Glomerular endothelial cell (primary cell): ENCODE measurements at regions not wholly inside any gene's neighbourhood (a gene's known extent, or its start where the extent isn't known, plus 50 kb on each side); places are given as distances from the start of the nearest gene placed in this dataset.

ENCODE experiments used
- DNase-seq: peaks from one replicate; pipeline ENCODE4 v3.0.0-alpha.2; 2011; ENCODE audit warnings: low read depth, low spot score; ENCODE audit errors: extremely low read depth

DNA sequence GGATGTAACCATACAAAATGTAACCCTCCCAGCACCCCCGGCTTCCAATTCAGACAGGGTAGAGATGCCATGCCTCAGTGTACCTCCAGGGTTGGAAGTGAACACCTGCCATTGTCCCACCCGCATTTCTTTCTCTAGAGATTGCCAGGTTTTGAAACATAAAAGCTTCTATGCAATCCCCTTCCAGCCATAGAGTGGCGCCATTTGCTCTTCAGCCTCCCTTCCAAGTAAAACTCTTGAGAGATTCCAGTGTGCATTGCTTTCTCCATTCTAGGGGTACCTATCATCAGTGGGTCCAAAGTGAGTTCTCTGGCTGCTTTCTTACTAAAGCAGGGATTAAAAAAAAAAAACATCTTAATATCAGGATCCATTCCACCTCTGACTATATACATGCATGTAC lies 133.1 kb upstream of the RPL38 start:
- DNase-seq = no peak

DNA sequence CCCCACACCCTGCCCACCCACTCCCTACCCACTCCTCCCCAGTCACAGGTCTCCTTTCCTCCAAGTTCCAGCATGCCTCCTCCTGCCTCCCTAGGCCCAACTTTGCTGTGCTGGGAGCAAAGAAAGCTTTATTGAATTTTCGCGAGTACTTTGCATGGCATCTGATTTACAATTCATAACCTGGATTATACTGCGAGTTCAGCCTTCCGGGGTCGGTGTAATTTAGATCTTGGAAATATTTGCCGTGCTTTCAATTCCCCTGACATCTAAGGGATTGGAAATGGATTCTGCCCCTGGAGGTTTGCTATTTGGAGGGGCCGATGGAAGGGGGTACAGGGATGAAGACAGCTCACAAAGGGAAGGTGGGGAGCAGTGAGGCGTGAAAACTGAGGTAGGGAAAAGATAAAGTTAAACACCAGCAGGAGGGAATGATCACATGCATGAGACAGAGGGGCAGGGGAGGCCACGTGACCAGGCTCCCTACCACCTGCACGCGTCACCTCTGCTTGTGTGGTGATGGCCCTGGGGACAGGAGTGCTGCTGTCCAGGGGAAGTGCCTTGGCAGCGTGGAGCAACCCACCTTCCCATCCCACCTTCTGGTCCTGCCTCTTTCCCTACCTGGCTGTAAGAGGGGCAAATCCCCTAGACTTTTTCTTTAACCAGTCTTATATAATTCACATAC lies 132.3 kb upstream of the RPL38 start:
- DNase-seq = no peak

- no peak for DNase-seq
These were observed 131.1 kb upstream of the RPL38 start for GRCh38 chr17:74072340-74072739.

DNA sequence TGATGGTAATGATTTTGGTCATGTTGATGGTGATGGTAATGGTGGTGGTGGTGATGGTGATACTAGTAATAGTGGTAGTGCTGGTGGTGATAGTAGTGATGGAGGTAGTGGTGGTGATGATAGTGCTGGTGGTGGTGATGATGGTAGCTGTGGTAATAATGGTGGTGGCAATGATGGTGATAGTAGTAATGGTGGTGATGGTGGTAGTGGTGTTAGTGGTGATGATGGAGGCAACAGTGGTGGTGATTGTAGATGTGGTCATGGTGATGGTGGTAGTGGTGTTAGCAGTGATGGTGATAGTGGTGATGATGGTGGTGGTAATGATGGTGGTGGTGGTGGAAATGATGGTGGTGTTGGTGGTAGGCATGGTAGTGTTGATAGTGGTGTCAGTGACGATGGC lies 127.0 kb upstream of the RPL38 start:
- no peak for DNase-seq

DNA sequence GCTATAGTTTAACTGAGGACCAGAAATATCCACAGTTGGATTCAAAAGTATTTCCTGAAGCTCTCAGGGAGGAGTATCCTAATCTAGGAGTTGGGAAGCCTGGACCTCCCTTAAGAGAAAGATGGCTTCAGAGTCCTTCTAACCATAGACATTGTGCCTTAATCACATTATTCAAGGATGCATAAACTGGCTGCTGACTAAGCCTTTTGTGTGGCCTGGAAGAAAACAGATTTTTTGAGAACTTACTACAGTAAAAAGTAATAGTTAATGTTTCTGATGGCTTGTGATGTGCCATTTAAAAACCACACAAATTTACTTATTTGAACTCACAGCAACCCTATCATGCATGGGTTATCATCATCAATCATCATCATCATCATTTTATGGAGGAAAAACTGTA lies 126.2 kb upstream of the RPL38 start:
- DNase-seq = no peak

GRCh38 chr17:74078363-74078941 lies 125.0 kb upstream of the RPL38 start:
- DNase-seq = no peak

- no peak for DNase-seq
These were observed 123.8 kb upstream of the RPL38 start for GRCh38 chr17:74079537-74080300.

- DNase-seq = no peak
These were observed 122.6 kb upstream of the RPL38 start for GRCh38 chr17:74080656-74081582.

GRCh38 chr17:74082886-74083285 lies 120.6 kb upstream of the RPL38 start:
- no peak for DNase-seq

GRCh38 chr17:74083321-74083720 lies 120.2 kb upstream of the RPL38 start:
- DNase-seq = no peak

DNA sequence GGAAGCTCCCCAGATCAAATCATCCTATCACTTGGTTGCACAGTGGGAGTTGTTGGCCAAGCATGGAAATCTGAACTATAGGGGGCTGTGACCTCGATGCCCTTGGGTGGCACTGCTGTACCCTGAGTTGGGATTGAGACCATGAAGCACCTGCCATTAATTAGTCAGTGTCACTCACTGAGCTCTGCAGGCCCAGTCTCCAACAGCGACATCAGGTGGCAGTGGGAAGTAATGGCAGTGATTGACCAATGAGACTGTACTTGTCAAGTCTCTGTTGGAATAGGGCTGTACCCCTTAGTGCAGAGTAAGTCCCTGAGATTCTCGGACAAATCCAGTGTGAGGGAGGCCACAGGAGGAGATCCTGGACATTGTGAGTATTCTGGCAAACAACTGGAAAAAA lies 118.0 kb upstream of the RPL38 start:
- no peak for DNase-seq

GRCh38 chr17:74087002-74087585 lies 116.4 kb upstream of the RPL38 start:
- DNase-seq = no peak

DNA sequence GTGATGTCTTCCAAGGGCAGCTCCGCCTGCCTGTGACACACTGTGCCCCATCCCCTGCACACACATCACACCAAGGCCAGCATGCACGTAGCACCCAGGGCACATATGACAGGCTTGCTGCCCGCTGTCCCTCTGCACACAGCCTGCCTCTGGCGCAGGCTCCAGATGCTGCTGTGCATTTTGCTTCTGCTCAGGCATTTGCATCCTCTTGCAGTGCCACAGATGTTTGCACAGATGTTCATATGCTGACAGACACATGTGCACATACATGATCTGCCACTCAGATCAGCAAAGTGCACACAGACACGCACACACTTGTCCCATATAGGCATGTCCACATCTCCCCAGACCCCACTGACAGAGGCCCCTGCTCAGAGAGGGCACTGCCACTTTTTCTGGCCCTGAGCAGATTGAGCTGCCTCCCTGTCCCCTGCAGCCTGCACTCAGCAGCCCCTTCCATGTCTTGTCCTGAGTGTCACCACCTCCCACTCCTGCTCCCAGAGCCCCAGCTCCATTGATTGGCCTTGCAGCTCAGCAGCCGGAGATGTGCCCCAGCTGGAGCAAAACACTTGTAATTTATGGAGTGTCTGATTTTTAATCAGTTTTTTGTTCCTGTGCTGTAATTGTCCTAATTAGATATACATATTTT lies 115.1 kb upstream of the RPL38 start:
- DNase-seq = no peak

- DNase-seq = no peak
These were observed 114.5 kb upstream of the RPL38 start for GRCh38 chr17:74088934-74089329.

- DNase-seq = no peak
These were observed 114.1 kb upstream of the RPL38 start for GRCh38 chr17:74089380-74089779.

DNA sequence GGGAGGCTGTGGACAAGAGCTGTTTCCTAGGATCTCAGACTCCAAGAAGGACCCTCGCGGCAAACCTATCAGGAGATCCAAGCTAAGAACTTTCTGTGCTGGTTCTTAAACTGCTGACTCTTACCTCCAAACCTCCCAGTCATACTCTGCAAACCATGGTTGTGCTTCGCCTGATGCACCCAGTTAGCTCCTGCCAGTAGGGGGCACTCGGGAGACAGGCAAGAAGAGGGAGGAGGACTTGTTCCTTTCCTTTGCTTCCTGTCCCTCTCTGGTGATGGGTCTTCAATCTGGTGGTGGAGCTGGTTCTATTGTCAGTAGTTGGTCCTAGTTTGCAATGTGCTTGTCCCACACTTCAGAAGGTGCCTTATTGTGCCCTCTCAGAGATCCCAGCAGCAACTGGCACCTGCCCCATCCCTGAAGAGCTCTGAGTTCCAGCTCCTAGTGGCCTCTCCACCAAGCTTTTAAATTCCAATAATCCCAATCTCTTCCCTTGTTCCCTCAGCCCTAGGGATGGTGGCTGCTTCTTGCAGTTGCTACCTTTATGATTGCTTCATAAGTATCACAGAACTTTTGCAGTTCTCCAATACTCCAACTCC lies 113.5 kb upstream of the RPL38 start:
- no peak for DNase-seq

DNA sequence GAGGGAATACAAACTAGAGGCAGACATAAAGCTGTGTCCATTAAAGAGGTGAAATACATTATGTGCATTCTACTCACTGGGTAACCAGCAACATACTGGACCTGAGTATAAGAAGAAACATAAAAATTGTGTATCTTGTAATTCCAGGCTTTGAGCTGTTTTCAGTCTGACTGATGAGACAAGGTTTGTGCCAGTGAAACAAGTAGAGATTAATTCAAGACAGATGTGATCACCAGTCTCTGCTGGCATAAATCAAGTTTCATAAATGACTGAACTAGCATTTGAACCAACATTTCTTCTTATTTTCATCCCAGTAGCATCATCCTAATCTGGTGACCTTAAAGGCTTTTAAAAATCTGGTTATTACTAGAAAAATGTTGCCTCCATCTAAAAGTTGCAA lies 108.8 kb upstream of the RPL38 start:
- no peak for DNase-seq

GRCh38 chr17:74096456-74096855 lies 107.0 kb upstream of the RPL38 start:
- no peak for DNase-seq

DNA sequence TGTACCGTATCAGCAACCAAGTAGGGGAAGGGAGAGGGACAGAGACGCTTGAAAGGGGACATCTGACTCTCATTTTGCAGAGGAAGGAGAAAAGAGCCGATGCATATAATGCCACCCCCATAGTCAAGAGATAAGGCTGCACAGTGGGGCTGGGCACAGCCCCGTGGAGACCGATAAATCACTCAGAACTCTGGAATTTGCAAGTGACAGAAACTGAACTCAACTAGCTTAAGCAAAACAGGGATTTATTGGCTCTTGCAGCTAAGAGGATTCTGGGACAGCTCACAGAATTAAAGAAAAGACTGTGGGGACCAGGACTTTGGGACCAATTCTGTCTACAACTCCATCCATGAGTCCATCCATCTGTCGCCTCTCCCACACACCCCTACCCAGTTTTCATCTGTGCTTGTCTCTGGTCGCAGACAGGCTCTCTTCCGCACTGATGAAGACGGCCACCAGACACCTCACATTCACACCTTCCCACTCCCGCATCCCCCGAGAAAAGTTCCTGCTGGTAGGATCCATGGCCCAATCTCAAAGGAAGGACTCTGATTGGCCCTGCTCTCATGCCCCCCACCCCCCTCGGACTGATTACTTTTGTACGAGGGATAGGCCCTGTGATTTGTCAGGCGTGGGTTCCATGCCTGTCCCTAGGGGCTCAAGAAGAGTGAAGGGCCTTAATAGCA lies 105.9 kb upstream of the RPL38 start:
- DNase-seq = no peak
